Activated CD4-positive, alpha-beta T cell treated with anti-CD3 and anti-CD28 coated beads, Interleukin-2, amount 50 U/mL, for 24 hours (primary cell): ENCODE measurements at regions not wholly inside any gene's neighbourhood (a gene's known extent, or its start where the extent isn't known, plus 50 kb on each side); places are given as distances from the start of the nearest gene placed in this dataset.

Source experiments
- DNase-seq, 2 donors: peaks; one replicate each; pipeline ENCODE4 v3.0.0-alpha.2; 2020; ENCODE audit warnings: low read depth in 1 of 2, low spot score in 1 of 2

GRCh38 chr2:60106836-60107529 is 446.5 kb downstream of the BCL11A start:
- DNase-seq = no peak

GRCh38 chr2:60105906-60106305 is 447.5 kb downstream of the BCL11A start:
- no peak for DNase-seq

DNA sequence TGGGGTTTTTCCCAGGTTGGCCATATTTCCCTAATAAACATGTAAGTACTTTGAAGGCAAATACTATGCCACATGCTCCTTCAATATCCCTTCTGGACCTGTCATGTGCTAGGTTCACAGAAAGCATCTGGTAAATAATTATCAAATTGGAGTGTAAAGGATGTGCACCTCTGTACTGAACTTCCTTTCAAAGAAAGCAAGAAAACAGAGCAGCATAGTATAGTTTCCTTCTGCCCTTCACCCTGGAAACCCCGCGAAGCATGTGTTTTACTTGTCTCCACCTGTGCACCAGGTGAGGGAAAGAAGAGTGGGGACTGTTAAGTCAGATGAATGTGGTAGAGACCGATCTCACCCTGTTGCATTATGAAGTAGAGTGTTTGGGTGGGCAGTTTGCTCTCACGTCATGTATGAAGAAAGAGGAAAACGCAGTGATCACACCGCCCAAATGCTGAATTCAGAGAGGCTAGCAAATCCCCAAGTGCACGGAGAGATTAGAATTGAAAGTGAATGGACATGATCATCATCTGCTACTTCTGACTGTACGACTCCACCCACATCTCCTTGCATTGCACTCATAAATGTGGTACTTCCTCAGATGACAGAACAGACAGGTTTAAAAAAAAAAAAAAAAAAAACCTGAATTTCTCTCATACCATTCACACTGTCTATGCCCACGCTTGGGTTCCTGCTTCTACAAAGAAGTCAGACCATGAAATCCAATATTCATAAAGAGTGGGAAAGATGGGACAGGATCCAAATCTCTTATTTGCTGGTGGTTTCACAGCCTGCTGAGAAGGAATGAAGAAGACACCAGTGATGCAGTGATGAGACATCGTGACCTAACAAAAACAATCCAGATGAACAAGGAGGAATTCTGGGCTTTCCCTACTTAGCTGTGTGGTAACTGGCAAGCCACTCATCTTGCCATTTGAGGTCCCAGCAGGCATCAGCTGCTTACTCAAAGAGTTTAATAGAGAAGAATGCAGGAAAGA is 448.6 kb downstream of the BCL11A start:
- no peak for DNase-seq

DNA sequence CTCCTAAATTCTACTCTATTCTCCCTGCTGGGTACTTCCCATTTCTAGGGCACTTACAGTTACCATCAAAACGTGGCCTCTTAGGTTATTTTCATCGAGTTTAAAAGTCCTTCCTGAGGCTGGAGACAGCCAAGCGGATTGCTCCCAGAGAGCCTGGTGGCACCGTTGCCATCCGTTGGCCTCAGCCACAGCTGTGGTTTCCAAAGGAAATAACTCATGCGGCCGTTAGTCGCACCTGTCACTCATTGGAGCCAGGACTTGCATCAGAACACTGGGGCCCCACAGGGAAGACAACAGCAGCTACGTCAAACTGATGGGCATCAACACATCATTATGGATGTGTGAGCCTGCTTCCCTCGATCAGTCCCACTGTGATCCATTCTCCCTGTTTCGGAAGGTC is 453.4 kb downstream of the BCL11A start:
- no peak for DNase-seq

DNA sequence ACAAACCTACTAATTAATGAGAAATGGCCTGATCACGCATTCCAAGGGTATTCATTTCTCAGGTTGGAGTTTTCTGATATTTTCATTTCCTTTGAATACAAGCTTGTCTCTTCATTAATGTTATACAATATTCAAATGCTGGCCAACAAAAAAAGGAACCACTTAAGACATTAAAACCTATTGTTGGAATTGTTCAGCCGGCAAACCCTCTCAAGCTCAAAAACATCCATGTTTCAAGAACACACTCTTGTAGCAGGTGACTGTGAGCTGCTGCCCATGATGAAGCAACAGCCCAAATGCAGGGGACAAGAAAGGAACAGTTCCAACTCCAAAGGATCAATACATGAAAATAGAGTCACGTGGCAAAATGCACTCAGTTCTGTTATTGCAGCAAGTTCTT is 454.5 kb downstream of the BCL11A start:
- no peak for DNase-seq

- DNase-seq = no peak
These were observed 456.2 kb downstream of the BCL11A start for GRCh38 chr2:60097298-60097697.

DNA sequence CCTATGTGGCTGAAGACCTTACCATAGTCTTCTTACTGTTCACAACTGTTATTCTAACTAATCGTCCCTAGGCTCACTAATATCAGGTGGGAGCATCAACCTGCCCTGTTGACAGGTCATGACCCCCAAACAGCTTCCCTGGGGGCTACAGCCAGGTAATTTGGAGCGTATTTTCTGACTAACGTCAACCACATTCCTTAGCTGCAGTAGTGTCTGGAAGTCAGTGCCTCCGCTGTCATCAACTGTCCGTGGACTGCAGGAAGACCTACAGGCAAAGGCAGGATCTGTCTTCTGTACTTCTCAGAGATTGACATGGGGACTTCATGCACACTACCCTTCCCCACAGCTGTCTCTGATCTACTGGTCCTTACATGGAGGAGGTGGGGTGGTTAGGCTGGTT is 456.9 kb downstream of the BCL11A start:
- no peak for DNase-seq

GRCh38 chr2:60095903-60096302 is 457.6 kb downstream of the BCL11A start:
- no peak for DNase-seq

- DNase-seq = no peak
These were observed 458.1 kb downstream of the BCL11A start for GRCh38 chr2:60095202-60095815.

DNA sequence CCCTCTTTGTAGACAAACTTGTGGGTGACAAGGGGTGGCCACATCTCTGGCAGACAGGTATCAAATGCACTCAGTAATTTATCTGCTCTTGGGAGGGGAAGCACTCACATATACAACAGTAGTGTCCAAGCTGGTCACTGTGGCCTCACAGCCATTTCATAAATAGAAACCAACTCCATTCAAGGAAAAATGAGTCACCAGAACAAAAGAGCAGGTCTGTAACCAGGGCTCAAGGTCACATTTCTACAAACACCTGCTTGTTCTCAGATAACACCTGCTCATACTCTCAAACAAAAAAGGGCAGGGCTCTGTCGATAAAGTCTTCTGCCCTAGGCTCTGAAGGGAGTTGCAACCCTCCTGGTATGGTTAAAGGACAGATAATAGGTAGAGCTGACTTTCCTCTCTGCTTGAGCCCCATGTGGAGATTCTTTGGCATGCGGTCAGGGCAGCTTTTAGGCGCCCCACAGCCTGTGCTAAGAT is 459.0 kb downstream of the BCL11A start:
- DNase-seq = no peak

DNA sequence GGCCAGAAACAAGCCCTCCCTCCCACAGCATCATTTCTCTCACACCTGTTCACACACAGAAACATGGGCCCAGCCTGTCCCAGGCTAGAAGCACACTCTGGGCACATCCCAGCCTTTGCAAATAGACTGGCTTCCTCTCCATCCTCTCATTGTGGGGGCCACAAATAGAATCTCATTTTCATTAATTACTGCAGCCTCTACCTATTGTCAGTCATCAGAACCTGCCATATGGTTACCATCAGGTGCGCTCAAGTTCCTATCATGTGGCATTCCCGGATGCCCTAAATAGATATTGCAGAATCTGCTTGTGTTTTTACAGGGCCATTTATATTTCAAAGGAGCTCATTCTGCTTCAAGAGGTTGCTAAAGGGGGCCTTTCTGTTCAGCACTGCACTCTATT is 460.7 kb downstream of the BCL11A start:
- no peak for DNase-seq

- DNase-seq = no peak
These were observed 461.6 kb downstream of the BCL11A start for GRCh38 chr2:60091894-60092293.

DNA sequence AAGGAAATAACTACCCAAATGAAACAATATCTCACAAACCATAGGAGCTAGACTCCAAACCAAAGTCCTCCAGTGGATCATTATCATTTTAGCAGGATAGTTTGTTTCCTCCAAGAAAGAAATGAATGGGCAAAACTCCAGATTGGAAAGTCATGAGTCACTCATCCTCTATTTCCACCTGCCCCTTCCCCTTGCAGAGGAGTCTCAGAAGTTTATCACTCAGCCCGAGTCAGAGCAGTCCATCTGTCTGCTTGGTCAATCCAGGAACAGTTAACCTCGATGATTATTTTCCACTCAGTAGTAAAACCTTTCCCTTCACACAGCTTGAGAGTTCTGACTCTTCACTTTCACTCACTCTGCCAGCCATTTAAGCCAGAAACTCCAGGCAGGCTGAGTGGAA is 462.2 kb downstream of the BCL11A start:
- DNase-seq = no peak

GRCh38 chr2:60079562-60079961 is 473.9 kb downstream of the BCL11A start:
- DNase-seq = no peak

GRCh38 chr2:60075048-60075447 is 478.4 kb downstream of the BCL11A start:
- DNase-seq = no peak

- DNase-seq = no peak
These were observed 480.3 kb downstream of the BCL11A start for GRCh38 chr2:60073201-60073600.

DNA sequence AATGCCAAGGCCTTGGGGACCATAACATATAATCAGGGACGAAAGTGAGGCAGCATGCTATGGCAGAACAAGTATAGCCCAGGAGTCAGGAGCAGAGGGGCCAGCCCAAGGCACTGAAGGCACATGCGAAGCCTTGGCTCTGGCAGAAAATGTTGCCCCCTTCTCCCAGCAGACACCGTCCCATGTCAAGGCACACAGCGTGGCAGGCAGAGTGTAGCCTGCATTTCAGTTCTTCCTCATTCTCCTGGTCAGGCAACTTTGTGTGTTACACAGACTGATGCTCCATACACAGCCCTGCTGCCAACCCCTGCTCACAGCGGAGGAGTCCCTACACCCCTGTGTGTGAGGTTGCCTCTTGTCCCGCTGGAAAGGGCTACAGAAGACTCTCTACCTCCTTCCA is 480.8 kb downstream of the BCL11A start:
- DNase-seq = no peak

DNA sequence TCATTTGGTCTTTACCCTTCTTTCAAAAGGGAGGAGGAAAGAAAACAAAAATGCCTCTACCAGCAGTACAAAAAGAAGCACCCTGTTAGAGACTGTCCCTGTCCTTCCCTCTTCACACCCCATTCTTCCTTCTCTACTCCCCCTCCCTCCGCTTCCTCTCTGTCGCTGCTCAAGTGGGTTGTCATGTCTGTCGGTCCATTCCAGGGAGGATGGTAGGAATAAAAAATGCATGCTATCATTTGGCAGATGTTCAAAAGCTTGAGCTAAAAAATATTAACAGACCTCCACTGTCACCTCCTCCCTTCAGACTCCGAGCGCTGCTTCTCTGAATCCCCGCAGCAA is 482.0 kb downstream of the BCL11A start:
- DNase-seq = no peak

- DNase-seq = no peak
These were observed 482.5 kb downstream of the BCL11A start for GRCh38 chr2:60070736-60071489.

GRCh38 chr2:60070196-60070595 is 483.3 kb downstream of the BCL11A start:
- no peak for DNase-seq

DNA sequence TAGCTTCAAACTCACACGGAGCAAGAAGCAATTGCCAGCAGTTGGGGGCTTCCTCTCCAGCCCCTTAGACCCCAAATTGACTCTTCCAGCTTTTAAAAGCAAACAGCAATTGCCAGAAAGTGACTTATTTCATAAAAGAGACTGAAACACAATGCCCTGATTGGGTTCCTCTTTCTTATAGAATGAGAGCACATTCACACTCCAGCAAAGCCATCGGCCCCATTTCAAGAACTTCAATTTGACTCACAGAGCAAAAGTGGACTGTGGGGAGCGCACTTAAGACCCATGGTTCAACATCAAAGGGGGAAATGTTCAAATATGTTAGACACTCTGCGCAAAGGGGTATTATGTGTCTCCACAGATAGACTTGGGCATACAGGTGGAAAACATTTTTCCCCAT is 484.7 kb downstream of the BCL11A start:
- no peak for DNase-seq
